Neuron (in vitro differentiated cells): ENCODE measurements at regions not wholly inside any gene's neighbourhood (a gene's known extent, or its start where the extent isn't known, plus 50 kb on each side); places are given as distances from the start of the nearest gene placed in this dataset.
"Not testable (repeated sequence)": the region's sequence is repeated elsewhere in the genome, so short reads cannot be mapped to it uniquely, and the experiment has no call there.

Source experiments
- H2AFZ ChIP-seq: one replicate; pipeline ENCODE4 v1.6.1; 2013; ENCODE audit warnings: low read depth, mild to moderate bottlenecking, inconsistent platforms, low read length, moderate library complexity
- H3K27me3 ChIP-seq: one replicate; pipeline ENCODE4 v1.6.1; 2013; ENCODE audit warnings: low read length; ENCODE audit not compliant: insufficient read depth
- H3K36me3 ChIP-seq: one replicate; pipeline ENCODE4 v1.6.1; 2013; ENCODE audit warnings: low read length; ENCODE audit not compliant: insufficient read depth
- H3K4me1 ChIP-seq: one replicate; pipeline ENCODE4 v1.6.1; 2013; ENCODE audit warnings: low read length; ENCODE audit not compliant: insufficient read depth
- H3K4me3 ChIP-seq: 2 replicates; pipeline ENCODE4 v1.5.1; 2013; ENCODE audit warnings: mild to moderate bottlenecking, low read length, moderate library complexity
- H3K9me3 ChIP-seq: one replicate; pipeline ENCODE4 v1.6.1; 2013; ENCODE audit warnings: low read length

DNA sequence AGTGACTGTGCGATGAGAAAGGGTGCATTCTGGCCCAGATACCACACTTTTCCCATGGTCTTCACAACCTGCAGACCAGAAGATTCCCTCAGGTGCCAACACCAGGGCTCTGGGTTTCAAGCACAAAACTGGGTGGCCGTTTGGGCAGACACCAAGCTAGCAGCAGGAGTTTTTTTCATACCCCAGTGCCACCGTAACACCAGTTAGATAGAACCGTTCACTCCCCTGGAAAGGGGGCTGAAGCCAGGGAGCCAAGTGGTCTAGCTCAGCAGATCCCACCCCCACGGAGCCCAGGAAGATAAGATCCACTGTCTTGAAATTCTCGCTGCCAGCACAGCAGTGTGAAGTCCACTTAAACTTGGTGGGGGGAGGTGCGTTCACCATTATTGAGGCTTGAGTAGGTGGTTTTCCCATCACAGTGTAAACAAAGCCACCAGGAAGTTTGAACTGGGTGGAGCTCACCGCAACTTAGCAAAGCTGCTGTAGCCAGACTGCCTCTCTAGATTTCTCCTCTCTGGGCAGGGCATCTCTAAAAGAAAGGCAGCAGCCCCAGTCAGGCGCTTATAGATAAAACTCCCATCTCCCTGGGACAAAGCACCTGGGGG lies 119.4 kb upstream of the GHITM start:
- not testable (repeated sequence) for H3K4me3 ChIP-seq, H3K4me1 ChIP-seq, H3K9me3 ChIP-seq, H3K27me3 ChIP-seq, H2AFZ ChIP-seq, H3K36me3 ChIP-seq

DNA sequence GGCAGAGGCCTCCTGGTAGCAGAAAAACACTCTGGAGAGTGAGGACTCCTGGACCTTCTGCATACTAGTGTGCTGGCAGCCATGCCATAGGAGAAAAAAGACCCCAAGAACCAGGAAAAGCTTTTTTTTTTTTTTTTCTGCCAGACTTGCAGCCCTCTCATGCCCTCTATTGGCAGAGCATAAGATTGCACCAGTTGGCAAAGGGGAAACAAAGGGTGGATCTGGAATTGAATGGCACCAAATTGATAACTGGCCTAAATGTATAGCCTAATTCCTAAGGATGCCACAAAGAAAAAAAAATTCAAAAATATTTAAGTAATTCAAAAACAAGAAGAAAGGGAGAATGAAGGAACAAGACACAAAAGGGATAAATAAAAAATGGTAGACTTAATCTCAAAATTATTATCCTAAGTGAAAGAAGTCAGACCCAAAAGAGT lies 112.5 kb upstream of the GHITM start:
- Histone ChIP-seq H3K4me3 (no peak overlapping the region), H2AFZ (no peak overlapping the region), H3K9me3 (no peaks in the 10 kb centered on the region), H3K4me1 (no peaks in the 10 kb centered on the region), H3K36me3 (no peaks in the 10 kb centered on the region), H3K27me3 (no peaks in the 10 kb centered on the region)

DNA sequence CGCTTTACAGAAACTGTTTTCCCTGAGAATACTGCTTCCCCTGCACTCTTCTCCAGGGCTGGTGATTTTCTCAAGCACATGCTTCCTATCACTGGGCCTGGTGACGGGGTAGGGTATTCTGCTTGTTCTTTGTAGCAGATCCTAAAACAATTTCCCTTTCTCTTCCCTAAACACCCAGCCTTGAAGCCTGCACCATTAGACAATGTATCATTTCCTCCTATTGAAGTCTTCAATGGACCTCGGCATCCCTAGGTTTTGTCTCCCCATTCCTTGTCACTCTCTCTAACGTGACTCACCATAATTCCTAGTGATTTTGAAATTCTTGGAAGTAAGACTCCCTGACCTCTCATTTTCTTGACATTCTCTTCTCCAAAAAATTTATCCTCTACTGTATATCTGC lies 109.5 kb upstream of the GHITM start:
- Histone ChIP-seq H3K4me3 (no peak overlapping the region), H3K4me1 (no peaks in the 10 kb centered on the region), H2AFZ (no peak overlapping the region), H3K27me3 (no peaks in the 10 kb centered on the region), H3K36me3 (no peaks in the 10 kb centered on the region), H3K9me3 (no peaks in the 10 kb centered on the region)

DNA sequence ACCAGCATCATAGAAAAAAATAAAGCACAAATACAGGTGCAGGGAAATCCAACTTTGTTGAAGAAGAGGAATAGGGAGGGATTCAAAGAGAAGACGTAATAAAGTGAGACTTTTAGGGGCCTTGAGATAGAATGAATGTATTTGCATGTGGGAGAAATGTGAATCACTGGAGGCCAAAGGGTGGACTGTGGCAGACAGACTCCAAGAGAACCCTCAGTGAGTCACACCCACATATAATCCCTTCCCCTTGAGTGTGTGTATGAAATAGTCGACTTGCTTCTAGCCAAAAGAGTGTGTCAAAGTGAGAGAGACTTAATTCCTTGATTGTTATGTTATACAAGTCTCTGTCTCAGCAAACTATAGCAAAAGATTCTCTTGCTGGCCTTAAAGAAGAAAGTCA lies 101.3 kb upstream of the GHITM start:
- no peak overlapping the region for H2AFZ ChIP-seq
- no peaks in the 10 kb centered on the region for H3K27me3 ChIP-seq
- H3K4me3 ChIP-seq = no peak overlapping the region
- H3K4me1 ChIP-seq = no peaks in the 10 kb centered on the region
- no peaks in the 10 kb centered on the region for H3K36me3 ChIP-seq
- no peaks in the 10 kb centered on the region for H3K9me3 ChIP-seq

DNA sequence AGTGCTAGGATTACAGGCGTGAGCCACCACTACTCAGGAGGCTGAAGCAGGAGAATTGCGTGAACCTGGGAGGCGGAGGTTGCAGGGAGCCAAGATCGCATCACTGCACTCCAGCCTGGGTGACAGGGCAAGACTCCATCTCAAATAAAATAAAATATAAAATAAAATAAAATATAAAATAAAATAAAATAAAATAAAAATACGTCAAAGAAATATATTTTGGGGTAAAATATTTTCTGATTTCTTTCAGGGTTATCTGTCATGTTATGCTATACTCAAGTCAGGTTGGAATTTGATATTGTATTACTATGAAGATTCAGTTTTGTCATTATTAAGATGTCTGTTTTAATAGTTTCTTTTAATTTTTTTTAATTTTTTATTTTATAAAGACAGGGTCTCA lies 99.4 kb upstream of the GHITM start:
- H2AFZ ChIP-seq = no peak overlapping the region
- H3K4me1 ChIP-seq = no peaks in the 10 kb centered on the region

DNA sequence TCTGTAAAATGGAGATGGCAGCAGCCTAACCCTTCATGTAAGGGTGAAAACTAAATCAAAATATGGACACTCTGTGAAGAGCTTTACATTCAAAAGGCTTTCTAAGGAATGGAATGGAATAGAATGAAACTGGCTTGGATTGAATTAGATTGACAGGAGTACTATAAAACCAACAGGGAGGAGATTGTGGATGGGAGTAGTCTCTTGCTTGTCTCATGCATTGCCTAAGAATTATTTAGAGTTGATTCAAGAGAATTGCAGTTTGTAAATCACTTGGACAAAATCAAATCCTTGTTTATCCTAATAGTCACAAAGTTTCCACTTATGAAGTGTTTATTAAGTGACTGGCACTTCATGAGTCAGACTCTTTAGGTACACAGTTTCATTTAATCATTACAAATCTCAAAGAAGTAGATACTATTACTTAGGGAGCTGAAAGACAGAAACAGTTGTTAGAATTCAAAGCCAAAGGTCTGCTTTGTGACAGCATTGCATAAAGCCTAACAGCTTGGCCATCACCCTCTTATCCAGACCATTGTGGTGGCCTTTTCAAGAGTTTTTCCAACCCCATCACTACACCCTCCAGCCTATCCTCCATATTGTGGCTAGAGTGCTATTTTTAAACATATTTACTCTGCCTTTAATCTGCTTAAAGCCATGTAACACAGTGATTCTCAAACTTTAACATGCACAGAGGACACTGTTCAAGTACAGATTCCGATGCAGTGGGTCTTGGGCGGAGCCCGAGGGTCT lies 91.9 kb upstream of the GHITM start:
- Histone ChIP-seq H3K36me3 (no peaks in the 10 kb centered on the region), H3K4me3 (no peak overlapping the region), H2AFZ (no peak overlapping the region), H3K27me3 (no peaks in the 10 kb centered on the region), H3K4me1 (peaks cover 10% of the 10 kb centered on the region), H3K9me3 (no peaks in the 10 kb centered on the region)

More for the DNA sequence above, 99.4 kb upstream of the GHITM start:
- H3K9me3 ChIP-seq = no peaks in the 10 kb centered on the region
- no peaks in the 10 kb centered on the region for H3K36me3 ChIP-seq
- H3K4me3 ChIP-seq = no peak overlapping the region
- H3K27me3 ChIP-seq = no peaks in the 10 kb centered on the region

DNA sequence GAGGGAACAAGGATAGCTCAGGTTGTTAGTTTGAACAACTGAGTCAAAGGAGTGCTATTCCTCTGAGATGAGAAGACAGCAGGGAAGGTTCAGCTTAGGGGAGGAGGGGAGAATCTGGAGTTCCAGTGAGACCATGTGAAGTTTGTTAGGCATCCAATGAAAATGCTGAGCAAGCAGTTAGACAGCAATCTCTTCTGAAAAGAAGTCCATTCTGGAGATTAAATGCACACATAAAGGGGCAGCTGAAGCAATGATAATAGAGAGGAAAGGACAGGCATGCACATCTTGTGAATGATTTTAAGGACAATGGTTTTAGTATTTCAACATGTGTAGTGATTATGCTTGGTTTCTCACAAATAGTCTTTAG lies 89.7 kb upstream of the GHITM start:
- Histone ChIP-seq H2AFZ (peak overlapping the region; percentile 62), H3K36me3 (no peaks in the 10 kb centered on the region), H3K9me3 (no peaks in the 10 kb centered on the region), H3K27me3 (no peaks in the 10 kb centered on the region), H3K4me3 (no peak overlapping the region), H3K4me1 (peaks cover 10% of the 10 kb centered on the region)

DNA sequence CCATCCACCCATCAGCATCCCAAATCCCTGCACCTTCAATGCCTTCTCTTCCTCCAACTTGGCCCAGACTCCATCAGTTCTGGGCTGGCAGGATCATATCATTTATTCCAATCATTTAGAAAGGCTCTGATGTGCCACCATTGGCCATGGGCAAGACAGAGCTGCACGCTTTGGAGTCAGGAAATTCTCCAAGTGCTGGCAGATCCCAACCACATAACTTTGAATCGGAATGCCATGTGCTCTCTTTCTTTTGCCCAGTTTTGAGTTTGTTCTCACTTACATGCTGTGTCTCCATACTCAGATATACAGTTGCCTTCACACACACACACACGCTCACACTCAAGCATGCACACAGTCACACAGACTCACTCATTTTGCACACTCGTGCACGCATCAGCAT lies 85.7 kb upstream of the GHITM start:
- Histone ChIP-seq H3K9me3 (no peaks in the 10 kb centered on the region), H3K4me3 (no peak overlapping the region)

DNA sequence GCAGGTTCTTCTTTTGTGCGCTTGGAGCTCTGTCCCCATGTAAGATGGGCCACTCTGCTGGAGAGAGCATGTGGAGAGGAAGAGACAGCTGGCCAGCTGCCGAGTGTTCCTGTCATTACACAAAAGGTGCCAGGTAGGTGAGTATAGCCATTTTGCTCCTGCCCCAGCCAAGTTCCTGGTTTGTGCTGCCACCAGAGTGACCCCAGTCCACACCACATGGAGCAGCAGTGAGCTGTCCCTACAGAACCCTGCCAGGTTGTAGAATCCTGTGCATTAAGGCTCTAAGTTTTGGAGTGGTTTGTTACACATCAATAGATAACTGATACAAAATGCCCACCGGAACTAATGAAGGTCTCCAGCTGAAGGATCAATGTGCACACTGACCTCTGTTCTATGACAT lies 84.6 kb upstream of the GHITM start:
- H3K4me1 ChIP-seq = peaks cover under 1% of the 10 kb centered on the region
- H3K36me3 ChIP-seq = no peaks in the 10 kb centered on the region
- H3K9me3 ChIP-seq = no peaks in the 10 kb centered on the region
- no peak overlapping the region for H3K4me3 ChIP-seq
- H3K27me3 ChIP-seq = no peaks in the 10 kb centered on the region
- no peak overlapping the region for H2AFZ ChIP-seq

More for the DNA sequence above, 85.7 kb upstream of the GHITM start:
- Histone ChIP-seq H3K36me3 (no peaks in the 10 kb centered on the region), H3K27me3 (no peaks in the 10 kb centered on the region), H2AFZ (no peak overlapping the region), H3K4me1 (peaks cover 10% of the 10 kb centered on the region)

DNA sequence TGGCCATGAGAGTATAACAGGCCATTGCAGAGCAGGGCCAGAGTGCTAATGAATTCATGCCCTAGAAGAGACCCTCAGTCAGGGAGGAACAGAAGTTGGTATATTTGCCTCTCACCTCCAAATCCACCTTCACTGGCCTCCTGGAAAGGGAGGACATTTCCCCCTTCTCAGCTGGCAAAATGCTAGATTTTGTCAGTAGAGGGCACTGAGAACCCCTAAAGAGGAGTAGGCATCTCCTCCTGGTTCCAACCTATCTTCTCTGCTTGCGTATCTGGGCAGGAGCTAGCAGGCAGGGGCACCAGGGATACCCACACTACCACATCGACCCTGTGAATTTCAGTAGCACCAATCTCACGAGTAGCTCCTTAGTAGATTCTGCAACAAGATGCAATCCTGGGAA lies 79.8 kb upstream of the GHITM start:
- Histone ChIP-seq H3K4me3 (no peak overlapping the region), H3K9me3 (no peaks in the 10 kb centered on the region), H2AFZ (no peak overlapping the region), H3K27me3 (no peaks in the 10 kb centered on the region), H3K36me3 (no peaks in the 10 kb centered on the region), H3K4me1 (no peaks in the 10 kb centered on the region)

DNA sequence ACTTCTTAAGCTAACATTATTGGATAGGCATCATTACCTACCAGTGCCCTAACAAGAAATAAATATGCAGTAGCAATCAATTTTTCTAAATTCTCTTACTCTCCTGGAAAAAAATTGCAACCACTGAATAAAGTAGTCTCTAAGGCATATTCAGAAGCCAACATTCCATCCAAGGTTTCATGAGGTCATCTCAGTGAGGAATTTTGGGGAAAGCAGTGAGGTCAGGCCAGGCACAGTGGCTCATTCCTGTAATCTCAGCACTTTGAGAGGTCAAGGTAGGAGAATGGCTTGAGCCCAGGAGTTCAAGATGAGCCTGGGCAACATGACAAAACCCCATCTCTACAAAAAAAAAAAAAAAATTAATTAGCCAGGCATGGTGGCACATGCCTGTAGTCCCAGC lies 75.9 kb upstream of the GHITM start:
- Histone ChIP-seq H3K27me3 (no peaks in the 10 kb centered on the region), H3K9me3 (no peaks in the 10 kb centered on the region), H3K4me1 (no peaks in the 10 kb centered on the region), H3K4me3 (no peak overlapping the region), H2AFZ (no peak overlapping the region), H3K36me3 (no peaks in the 10 kb centered on the region)

DNA sequence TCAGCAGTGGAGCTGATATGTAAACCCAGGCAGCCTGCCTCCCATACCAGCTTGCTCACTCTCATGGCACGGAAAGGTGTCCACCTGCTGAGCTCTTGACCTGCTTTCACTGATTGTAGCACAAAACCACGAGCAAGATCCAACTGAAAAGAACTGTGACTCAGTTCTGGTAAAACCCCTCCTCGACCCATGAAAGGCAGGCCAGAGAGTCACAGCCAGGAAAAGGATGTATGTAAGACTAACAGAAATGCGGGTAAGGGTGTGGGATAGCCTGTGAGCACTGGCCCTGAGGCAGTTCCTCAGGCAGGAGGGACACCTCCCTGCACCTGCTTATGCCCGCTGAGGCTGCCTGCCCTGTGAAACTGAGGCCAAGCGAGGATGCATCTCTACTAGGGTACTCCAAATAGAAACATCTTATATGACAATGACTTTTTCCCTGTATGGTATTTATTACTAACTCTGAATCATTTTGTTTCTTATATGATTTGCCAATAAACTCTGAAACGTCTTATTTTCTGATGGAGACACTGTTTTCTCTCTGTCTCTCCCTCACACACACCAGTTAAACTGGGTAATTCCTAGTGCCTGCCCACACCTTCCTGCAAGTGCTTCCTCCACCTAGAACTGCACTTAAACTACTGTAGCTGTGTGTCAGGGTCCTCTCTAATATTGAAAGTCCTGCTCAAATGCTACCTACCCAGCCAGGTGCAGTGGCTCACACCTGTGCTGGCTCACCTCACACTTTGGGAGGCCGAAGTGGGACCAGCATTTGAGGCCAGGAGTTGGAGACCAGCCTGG lies 73.3 kb upstream of the GHITM start:
- no peaks in the 10 kb centered on the region for H3K9me3 ChIP-seq
- no peaks in the 10 kb centered on the region for H3K27me3 ChIP-seq
- H2AFZ ChIP-seq = no peak overlapping the region
- H3K36me3 ChIP-seq = no peaks in the 10 kb centered on the region
- no peaks in the 10 kb centered on the region for H3K4me1 ChIP-seq
- no peak overlapping the region for H3K4me3 ChIP-seq

DNA sequence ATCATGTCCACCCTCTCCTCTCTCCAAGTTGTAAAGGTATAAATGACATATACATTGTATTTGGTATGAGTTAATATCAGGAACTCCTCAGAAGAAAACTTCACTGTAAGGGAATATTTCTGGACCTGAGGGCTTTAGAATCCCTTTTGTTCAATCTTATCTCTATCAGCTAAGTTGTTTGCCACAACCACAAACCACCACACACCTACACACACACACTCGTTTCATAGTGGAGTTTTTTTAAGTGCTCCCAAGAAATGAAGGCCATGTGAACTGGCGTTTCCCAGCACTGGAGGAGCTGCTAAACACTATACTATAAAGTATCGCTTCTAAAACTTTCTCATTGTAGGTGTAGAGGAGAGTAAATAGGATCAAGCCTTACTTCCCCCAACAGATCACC lies 64.8 kb upstream of the GHITM start:
- Histone ChIP-seq H3K36me3 (no peaks in the 10 kb centered on the region), H3K27me3 (no peaks in the 10 kb centered on the region), H3K4me1 (no peaks in the 10 kb centered on the region), H3K9me3 (no peaks in the 10 kb centered on the region), H2AFZ (no peak overlapping the region), H3K4me3 (no peak overlapping the region)
